ENCODE measurements at regions not wholly inside any gene's neighbourhood (a gene's known extent, or its start where the extent isn't known, plus 50 kb on each side); places are given as distances from the start of the nearest gene placed in this dataset.

DNA sequence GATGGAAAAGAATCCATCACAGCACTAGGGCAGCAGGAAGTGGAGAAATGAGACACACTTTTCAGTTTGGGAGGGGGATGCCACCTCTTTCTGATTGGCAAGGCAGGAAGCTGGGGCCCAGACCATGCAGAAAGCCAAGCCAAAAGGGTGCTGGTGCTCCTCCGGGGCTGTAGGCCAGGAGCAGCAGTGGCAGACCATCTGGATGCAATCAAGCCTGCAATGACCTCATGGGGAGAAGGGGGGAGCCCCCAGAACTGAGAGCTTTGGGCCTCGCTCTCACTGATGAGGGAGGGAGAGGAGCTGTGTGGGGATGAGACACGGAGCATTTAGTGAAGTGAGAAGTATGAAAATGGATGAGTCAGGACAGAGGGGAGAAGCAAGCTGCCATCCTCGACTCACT lies 141.3 kb upstream of the NALF2 start:
- no peak for FAIRE-seq

DNA sequence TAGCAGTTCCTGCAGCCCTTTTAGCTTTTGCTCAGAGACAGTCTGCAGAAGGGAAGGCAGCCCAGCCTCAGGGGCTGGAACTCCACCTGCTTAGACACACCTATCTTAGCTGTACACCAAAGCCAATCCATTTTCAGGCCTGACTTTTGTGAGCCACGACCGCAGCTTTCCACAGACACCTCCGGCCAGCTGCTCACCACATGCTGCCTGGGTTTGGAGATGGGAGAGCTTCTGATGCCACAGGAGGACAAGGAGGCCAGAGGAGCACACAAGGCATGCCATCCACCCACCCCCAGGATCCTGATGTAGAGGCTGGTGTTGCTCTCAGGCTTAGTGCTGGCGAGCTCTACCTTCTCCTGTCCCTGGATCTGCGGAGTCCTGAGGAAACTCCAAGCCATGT lies 141.8 kb upstream of the NALF2 start:
- FAIRE-seq, result no peak

DNA sequence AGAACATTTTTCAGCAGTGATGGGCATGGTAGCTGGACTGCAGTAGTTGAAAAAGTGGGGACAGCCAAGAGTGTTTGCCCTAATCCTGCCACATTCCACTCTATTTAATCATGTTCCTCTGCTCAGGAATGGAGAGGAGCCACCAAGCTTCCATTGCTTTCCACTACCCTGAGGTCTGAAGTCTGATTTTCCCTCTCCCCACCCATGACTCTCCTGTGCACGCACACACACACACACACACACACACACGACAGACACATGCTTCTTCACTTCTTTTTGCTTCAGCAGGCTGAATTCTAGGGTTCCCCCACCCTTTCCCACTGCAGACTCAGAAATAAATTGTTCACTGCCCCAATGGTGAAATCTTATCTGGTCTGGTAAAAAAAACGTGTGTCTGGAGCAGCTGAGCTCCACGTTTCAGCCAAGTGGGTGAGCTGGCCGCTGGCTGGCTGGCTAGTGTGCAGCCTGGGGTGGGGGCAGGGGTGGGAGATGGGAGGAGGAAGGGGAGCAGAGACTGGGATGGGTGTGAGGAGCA lies 142.7 kb upstream of the NALF2 start:
- no peak for FAIRE-seq

DNA sequence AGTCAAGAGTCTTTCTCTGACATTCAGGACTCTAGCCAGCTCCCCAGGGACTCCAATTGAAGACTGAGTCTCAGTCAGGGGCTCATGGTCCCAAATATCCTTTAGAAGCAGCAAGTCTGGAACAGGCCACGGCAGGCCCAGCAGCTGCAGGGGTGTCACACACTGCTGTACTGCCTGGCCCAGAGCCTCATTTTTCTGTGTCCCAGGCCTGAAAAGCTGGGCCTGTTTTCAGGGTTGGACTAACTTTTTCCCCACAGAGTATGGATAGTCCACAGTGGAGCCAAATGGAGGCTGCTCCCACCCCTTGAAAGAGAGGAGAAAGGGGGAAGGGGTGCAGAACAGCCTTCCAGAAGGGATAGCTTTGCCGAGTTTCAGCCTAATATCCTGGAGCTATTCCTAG lies 146.8 kb upstream of the NALF2 start:
- FAIRE-seq, result no peak

DNA sequence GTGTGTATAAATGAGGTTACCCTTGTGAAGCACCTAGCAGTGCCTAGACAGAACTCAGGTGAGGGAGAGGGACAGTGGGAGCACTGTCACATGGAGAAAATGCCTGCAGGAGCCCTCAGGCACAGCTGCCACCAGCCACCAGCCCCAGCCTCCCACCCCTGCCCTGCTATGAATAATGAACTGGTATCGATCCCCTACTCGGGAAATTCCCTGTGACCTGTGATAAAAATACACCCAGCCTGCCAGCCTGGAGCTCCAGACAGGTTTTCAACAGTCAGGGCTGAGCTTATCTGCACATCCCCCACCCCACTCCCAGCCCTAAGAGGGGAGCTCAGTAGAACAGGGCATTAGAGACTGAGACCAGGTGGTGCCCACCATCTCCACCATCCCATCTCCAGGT lies 159.6 kb upstream of the PJA1 start:
- FAIRE-seq, result no peak

DNA sequence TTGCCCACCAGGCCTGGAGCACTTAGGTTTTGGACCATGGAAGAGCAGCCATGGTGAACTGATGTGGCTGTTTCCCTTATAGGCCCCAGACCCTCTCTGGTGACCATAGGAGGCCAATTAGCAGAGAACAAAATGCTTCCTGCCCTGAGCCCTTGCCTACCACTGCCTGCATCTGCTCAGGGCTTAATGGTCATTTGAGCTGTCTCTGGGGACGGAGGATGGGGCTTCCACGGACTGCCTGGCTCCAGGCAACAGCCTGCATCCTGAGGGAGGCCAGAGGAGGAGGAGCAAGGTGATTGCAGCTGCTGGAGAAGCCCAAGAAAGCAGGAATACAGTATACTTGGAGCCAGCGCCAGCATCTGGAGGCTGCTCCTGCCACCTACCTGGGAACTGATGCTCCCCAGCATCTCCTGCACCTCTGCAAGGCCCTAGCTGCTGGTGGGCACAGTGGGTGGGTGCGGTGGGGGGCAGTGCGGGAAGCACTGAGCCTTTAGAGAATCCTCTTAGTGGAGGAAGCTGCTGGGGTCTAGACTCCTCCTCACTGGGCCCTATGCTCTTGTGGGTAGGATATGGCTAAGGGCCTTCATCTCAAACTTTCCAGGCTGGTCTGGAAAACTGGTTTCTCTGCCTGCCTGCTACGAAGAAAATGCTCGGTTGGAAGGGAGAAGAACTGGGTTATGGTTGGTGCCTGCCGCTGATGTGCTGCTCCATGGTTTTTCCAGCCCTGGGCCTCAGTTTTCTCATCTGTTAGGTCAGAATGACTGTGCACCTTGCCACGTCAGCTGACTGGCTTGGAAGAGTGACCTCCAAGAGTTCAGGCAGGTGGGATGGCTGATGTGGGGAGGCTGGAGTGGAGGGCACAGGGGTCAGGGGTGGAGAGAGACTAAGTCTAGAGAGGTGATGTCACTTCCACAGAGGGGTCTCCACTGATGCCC lies 158.8 kb upstream of the PJA1 start:
- FAIRE-seq, result no peak

DNA sequence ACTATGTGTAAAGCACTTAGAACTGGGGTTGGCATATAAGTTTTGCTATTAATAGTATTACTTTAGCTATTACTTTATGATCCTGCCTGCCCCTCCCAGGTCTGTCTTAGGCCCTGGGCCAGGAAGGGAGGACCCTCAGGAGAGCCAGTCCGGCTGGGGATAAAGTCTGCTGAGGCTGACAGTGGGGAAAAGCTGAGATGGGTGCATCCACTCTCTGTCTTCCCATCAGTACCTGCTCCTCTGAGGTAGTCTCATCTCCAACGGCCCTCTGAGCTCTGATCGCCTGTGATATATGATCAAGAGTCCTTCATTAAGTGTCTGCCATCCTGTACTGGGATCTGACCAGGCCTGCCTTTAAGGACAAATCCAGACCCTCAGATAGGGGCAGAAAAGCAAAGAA lies 156.5 kb upstream of the PJA1 start:
- FAIRE-seq, result no peak

DNA sequence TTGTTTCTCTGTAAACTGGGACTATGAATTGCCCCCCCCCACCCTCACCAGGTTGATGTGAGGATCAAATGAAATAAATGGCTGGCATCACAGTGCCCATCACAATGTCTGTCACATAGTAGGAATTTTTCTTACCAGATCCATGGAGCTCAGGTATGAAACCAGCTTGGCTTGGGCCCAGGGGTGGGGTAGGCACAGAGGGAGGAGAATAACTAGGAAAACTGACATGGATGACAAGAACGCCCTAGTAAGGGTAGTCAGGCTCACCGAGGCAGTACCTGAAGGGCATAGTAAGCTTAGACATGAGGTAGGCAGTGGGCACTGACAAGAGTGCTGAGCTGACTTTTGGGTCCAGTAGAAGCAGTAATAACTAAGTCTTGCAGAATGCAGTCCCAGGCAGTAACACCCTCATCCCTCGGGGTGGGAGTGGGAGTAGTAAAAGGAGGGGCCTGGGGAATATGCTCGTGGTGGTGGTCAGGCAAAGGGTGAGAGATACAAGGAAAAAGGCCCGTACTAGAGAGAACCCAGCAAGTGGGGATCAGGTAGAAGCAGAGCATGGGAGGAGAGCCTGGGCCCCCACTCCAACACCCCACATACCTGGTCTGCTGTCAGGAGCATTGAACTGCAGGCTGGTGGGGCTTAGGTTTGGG lies 155.9 kb upstream of the PJA1 start:
- no peak for FAIRE-seq

DNA sequence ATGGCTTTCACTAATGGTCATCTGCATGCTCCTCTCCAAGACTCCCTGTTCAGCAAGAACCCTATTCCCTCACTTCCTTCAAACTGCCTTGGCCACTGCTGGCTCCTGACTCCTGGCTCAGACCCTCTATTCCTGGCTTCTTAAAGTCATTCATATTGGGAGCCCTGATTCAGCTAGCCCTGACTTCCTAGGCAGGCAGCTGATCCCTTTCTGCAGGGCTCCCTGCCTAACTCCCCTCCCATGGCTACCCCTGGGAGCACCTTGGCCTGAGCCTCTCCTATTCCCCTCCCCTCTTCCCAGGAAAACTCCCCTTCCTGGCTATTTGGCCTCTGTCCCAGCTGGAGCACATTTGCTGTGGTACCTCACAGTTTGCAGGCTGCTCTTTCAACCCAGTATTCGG lies 154.9 kb upstream of the PJA1 start:
- FAIRE-seq, result no peak

DNA sequence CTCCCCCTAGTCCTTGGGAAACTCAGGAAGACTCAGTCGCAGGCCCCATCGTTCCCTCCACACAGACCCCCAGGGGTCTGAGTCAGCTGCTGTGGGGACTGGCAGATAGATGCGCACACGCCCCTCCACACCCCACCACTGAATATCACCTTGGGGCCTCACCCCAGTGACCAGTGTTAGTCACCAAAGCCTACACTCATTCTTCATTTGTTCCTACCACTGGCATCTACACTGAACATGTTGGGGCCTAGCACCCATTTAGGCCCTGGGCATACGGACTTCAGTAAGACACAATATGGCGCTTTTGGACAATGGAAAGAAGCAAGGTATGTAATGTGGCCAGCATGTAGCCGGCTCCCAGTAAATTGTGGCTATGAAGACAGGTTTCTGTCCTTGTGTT lies 154.1 kb upstream of the PJA1 start:
- no peak for FAIRE-seq

DNA sequence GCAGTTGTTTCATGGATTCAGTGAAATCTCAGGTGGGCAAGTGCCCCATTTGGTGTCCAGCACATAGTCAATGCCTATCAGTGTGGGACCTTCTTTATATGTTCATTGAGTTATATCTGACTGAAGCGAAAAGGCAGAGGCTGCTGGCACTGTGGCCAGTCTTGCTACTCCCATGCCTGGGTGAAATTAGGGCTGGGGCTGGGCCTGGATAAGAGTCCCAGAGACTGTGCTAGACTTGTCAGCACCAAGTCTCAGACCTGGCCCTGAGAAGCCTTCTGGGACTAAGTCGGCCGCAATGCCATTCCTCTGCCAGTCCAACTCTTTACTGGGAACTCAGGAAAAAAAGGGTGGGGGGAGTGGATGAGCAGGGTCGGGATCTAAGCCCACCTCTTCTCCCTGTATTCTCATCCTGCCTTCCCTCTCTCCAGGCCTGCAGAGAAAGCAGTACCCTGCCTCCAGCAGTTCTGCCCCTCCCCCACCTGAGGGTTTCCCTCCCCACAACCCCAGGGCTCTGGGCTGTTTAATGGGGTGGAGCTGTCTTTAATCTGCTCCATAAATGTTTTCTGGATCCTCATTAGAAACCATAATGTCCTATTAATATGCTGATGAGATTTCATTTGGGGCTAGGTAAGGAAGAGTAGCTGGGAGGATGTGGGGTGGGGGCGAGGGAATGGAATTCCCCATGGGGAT lies 153.5 kb upstream of the PJA1 start:
- FAIRE-seq, result no peak

DNA sequence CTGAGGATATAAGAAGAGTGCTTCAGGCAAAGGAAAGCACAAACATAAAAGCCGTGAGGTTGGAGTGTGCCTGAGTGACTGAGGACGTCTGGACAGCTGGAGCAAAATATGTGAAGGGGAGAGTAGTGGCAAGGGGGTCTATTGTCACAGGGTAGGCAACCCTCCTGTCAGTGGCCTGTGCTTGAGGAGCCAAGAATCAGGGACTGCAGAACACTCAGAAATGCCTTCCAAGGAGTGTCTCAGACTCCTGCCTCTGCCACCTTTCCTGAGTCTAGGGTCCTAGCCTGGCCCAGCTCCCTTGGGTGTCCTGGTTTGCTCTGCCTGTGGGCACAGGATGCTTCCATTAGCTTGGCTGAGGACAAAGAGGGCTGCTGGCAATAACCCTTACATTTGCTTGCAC lies 152.5 kb upstream of the PJA1 start:
- no peak for FAIRE-seq

DNA sequence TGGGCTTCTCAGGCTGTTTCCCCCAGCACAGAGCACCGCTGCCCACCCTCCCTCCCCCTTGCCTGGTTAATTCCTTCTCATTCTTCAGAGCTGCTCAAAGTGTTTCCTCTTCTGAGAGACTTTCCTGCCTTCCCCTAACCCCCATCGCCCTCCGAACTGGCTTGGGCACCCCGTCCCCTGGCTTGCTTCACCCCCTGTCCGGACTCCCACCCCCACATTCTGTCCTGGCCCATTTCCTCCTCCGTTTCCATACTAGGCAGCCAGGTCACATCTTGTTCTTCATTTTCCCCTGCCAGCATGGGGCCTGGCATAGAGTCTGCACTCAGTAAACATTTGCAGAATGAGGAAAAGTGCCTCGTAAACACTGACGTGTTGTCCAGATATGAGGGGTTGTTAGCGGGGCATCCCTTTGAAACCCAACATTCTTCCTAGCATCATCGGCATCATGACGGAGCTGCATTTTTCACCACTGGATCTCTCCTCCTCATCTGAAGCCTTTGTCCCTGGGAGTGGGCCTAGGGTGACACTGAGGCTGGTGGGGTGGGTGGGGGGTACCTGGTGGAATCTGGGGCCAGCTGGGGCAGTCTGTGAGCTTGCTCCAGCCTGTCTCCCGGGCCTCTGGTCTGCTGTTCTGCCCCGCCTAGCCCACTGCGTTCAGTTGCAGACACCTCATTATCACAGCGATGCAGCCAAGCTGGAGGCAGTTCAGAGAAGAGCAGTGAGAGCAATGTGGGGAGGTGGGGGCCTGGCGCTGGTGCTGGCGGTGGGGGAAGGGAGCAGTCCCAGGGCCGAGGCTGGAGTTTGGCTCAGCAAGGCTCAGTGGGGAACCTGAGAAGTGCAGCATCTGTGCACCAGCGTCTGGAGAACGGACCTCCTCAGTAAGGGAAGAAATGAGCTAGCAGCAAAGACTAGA lies 149.4 kb upstream of the PJA1 start:
- no peak for FAIRE-seq

DNA sequence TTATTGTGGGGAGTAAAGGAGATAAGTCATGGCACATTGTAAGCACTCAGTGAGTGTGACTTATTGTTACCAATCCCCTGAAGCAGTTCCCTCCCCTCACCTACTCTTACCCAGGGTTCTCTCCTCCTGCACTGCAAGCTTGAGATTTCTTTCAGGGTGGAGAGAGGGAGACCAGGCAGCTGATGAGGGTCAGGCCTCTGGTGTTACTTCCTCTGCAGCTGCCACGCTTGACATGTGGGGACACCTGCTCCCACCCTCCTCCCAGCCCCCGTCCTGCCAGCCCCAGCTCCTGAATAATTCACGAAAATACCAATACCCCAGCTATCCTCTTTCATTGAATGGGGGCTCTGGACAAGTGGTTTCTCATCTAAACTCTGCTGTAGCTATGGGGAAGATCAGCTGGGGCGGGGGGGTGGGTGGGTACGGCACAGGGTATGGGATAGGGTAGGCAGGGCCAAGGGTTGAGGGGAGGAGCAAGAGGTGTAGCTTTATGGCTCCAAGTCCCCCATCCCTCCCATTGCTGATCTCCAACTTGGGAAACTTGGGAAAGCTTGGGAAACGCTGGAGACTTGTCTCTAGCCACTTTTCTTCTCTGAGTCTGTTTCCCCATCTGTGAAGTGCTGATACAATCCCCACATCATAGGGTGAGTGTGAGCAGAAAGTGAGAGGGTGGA lies 148.5 kb upstream of the PJA1 start:
- no peak for FAIRE-seq

DNA sequence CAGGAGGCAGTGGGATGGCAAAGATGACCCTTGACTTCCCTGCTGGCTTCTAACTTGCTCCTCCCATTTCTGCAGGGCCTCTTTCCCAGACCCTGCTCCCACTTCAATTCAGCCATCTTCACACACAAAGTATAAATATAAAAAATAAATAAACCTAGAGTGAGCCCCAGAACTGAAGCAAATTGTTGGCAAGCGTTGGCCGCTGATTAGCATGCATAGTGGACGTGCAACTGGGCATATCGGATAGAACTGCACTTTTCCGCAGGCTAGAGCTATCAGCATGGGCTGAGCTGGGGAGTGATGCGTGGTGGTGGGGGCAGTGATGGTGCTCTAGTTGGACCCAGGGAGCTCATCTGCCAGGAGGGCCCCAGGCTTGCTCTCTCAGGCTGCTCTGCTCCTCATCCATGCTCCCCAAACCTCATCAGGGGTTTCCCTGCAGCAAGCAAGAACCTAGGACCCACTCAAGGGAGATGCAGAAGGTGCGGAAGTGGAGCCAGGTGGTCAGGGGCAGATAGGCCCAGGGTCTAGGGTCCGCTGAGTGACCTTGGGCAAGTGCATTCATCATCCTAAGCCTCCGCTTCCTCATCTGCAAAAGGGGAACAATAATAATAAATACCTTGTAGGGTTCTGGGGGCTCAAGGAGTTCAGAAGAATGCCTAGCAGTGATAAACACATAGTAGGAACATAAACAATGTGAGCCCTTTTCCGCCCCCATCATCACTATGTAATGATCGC lies 146.8 kb upstream of the PJA1 start:
- FAIRE-seq, result no peak

DNA sequence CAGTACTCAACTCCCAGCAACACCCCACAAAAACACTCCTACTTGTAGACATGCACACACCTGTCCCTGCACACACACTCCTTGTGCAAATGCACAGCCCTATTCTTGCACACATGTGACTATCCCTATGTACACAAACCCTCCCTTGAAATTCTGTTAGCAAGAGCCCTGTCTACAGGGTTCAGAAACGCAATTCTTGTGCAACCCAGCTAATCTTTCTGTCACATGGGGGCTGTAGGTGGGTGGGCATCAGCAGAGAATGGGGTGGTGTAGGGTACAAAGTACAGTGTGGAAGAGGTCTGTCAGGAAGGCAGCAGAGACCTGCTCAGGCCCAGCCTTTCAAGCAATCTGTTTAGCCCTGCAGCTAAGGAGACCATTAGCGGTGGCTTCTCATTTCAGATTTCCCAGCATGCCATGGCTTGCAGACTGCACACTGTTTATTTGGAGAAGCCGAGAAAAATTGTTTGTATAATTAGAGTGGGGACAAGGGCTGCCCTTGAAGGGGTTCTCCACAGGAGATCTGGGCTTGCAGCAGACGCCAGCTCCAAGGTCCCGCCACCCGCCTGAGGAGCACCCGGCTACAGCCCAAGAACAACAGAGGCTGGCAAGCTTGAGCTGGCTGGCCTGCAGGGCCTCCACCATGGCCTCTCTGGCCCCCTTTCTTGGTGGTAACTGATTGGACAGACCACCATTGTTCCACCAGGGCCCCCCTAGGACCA lies 144.0 kb upstream of the PJA1 start:
- FAIRE-seq, result no peak

DNA sequence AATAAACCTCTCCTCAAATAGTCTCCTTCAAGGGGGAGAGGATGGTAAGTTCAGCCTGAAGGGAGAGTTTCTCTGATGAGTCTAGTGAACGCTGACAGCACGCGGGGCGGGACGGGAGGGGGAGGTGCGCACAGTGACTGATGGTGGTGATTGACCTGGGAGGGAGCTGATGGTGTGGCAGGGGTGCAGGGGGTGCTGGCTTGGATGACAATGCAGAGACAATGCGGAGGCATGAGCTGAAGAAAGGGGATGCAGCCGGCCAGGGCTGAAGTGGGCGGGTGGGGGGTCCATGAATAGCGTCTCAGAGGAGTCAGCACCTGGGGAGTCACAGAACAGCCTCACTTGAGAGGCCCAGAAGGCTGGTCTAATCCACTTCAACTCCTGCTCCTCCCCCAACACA lies 142.5 kb upstream of the PJA1 start:
- no peak for FAIRE-seq

DNA sequence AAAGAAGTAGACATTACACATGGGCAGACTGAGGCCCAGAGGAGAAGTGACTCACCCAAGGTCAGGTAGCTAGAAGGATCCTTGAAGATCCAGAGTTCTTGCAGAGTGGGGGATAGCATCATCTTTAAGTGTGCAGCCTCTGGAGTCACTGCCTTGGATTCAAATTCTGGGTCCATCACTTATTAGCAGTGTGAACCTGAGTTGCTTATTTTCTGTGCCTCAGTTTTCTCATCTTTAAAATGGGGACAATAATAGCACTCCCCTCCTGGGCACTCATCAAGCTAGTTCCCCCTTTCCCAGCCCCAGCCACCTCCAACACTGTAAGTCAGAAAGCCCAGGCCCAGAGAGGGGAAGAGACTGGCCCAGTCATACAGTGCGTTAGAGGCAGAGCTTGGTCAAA lies 141.8 kb upstream of the PJA1 start:
- FAIRE-seq, result no peak

DNA sequence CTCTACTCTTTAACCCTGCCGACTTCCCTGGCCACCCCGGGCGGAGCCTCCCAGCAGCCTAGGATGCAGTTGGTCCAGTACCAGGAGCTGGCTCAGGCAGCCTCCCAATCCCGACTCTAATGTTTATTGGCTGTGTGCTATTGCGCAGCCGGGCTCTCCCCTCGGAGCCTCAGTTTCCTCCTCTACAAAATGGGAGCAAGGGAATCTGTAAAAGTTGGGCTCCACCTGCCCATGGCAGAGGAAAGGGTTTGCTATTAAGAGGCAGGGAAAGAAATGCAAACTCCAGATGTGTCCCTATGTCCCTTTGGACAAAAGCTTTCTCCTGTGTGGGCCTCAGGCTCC lies 140.8 kb upstream of the PJA1 start:
- no peak for FAIRE-seq

DNA sequence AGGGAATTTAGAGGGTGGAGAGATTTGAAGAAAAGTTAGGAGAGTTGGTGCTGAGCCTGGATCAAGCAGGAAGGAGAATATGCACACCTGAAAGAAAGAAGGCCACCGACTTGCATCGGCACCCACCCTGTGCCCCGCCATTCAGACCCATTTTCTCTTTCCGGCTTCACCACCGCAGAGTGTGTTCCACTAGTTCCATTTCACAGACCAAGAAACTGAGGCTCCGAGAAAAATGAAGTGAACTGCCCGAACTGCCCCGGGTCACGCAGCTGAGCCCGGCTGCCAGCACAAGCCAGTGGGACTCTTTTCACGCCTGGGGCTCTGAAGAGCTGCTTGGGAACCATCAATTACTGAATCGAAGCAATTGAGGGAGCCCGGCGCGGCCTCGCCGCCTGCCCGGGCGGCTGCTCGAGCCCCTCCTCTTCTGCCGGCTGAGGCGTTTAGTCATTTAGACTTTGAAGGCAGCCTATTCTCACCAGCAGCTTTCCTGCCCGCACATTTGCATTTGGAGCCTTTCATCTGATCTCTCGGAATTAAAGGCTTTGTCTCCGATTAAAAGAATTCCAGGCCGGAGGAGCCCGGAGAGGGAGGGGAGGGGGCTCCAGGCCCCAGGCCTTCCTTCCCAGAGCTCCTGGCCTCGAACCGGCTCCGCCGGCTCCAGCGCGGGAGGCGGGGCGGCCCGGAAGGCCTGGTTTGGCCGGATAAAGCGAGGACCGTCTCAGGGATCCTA lies 140.2 kb upstream of the PJA1 start:
- FAIRE-seq, result no peak
